ENCODE measurements at regions not wholly inside any gene's neighbourhood (a gene's known extent, or its start where the extent isn't known, plus 50 kb on each side); places are given as distances from the start of the nearest gene placed in this dataset.

DNA sequence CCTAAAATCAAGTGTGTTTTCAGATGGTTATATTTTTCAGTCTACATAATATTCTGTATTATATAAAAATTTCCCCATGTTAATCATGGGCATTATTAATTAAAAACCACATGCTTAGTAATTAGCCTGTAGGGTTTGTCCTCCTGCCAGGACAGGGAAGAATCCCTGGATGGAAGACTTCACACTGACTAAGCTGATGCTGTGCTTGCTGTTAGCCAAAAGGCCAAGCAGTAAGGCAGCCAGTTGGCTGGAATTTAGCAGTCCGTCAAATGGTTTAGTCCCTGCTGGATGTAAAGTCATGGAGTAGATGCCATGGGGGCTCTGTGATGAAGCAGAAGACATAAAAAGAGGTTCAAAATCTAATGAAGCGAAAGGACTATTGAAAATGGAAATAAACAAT is 168.0 kb upstream of the OBI1 start:
- DNase-seq (ENCODE audit: low spot score) (no peak), ATAC-seq (ENCODE audit: low read depth) (no peak)
- H3K4me3 ChIP-seq (ENCODE audit: severe bottlenecking): no peak overlapping the region
- no peaks in the 10 kb centered on the region for H3K4me1 ChIP-seq (ENCODE audit: insufficient read depth, poor library complexity, severe bottlenecking)
- no peaks in the 10 kb centered on the region for H3K27me3 ChIP-seq (ENCODE audit: insufficient read depth, poor library complexity, severe bottlenecking)
- H3K27ac ChIP-seq (ENCODE audit: poor library complexity, severe bottlenecking): no peak overlapping the region
- H3K36me3 ChIP-seq (ENCODE audit: low read depth): no peaks in the 10 kb centered on the region
- TF ChIP-seq, protein P1, sequence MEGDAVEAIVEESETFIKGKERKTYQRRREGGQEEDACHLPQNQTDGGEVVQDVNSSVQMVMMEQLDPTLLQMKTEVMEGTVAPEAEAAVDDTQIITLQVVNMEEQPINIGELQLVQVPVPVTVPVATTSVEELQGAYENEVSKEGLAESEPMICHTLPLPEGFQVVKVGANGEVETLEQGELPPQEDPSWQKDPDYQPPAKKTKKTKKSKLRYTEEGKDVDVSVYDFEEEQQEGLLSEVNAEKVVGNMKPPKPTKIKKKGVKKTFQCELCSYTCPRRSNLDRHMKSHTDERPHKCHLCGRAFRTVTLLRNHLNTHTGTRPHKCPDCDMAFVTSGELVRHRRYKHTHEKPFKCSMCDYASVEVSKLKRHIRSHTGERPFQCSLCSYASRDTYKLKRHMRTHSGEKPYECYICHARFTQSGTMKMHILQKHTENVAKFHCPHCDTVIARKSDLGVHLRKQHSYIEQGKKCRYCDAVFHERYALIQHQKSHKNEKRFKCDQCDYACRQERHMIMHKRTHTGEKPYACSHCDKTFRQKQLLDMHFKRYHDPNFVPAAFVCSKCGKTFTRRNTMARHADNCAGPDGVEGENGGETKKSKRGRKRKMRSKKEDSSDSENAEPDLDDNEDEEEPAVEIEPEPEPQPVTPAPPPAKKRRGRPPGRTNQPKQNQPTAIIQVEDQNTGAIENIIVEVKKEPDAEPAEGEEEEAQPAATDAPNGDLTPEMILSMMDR (IDR thresholded peaks at IDR 0.05; ENCODE audit: poor library complexity, severe bottlenecking): no peak
- H3K9me3 ChIP-seq (ENCODE audit: severe bottlenecking): no peaks in the 10 kb centered on the region

DNA sequence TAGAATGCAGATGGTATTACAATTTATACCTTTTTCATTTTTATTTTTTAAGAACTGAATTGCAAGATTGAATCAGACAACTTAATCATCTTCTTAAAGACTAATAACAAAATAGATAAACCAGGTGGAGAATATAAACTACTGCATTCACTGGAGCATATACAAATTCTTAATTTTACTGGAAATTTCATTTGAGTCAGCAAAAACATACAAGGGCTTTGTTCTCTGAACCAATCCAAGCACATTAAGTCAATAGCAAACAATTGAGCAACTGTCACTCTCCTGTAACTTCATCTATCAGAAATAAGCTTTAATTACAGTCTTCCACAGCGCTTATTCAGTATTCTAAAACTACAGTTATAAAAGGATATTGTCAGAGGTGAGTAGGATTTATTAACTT is 167.4 kb upstream of the OBI1 start:
- no peaks in the 10 kb centered on the region for H3K4me1 ChIP-seq (ENCODE audit: insufficient read depth, poor library complexity, severe bottlenecking)
- H3K27ac ChIP-seq (ENCODE audit: poor library complexity, severe bottlenecking): no peak overlapping the region
- no peaks in the 10 kb centered on the region for H3K27me3 ChIP-seq (ENCODE audit: insufficient read depth, poor library complexity, severe bottlenecking)
- DNase-seq (ENCODE audit: low spot score) (no peak), ATAC-seq (ENCODE audit: low read depth) (no peak)
- H3K36me3 ChIP-seq (ENCODE audit: low read depth): no peaks in the 10 kb centered on the region
- H3K9me3 ChIP-seq (ENCODE audit: severe bottlenecking): no peaks in the 10 kb centered on the region
- H3K4me3 ChIP-seq (ENCODE audit: severe bottlenecking): no peak overlapping the region
- TF ChIP-seq, protein P1 (IDR thresholded peaks at IDR 0.05; ENCODE audit: poor library complexity, severe bottlenecking): no peak

DNA sequence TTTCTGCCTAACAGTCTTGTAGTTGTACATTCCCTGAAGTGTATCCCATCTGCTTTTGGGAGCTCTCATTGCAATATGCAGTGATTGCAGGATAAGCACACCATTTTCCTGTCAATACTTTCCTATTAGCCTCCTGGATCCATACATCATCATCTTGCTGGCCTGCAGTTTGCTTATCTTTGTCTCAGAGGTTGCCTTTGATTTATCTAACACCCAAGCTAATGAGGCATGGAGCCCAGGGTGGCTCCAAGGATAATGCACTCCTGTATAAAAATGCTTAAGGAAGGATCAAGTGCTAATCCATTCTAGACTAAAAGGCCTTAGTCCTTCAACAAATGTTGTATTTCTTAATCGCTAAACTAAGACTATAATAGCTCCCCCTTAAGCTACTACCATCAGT is 161.6 kb upstream of the OBI1 start:
- H3K27ac ChIP-seq (ENCODE audit: poor library complexity, severe bottlenecking): no peak overlapping the region
- ATAC-seq (ENCODE audit: low read depth) (no peak), DNase-seq (ENCODE audit: low spot score) (no peak)
- TF ChIP-seq, protein P1 (IDR thresholded peaks at IDR 0.05; ENCODE audit: poor library complexity, severe bottlenecking): no peak
- H3K36me3 ChIP-seq (ENCODE audit: low read depth): no peaks in the 10 kb centered on the region
- H3K4me1 ChIP-seq (ENCODE audit: insufficient read depth, poor library complexity, severe bottlenecking): no peaks in the 10 kb centered on the region
- no peaks in the 10 kb centered on the region for H3K9me3 ChIP-seq (ENCODE audit: severe bottlenecking)
- H3K27me3 ChIP-seq (ENCODE audit: insufficient read depth, poor library complexity, severe bottlenecking): no peaks in the 10 kb centered on the region
- no peak overlapping the region for H3K4me3 ChIP-seq (ENCODE audit: severe bottlenecking)

DNA sequence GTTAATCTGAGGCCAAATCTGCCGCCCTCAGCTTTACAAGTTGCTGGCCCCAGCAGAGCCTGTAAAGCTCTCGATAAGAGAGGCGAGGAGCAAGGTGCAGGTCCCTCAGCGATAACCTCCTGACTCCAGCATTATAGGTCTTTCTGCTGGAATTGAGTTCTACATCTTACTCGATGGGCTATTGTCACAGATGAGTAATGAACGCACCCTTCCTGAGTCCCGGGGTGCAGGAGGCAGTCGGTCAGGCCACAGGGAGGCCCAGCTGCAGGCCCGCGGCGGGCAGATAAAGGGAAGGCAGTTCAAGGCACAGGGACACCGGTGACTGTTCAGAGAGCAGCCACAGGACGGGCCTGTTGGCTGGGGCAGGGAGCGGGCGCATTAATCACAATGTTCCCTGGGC is 157.6 kb upstream of the OBI1 start:
- ATAC-seq (ENCODE audit: low read depth): no peak
- TF ChIP-seq, protein P1 (IDR thresholded peaks at IDR 0.05; ENCODE audit: poor library complexity, severe bottlenecking): no peak

DNA sequence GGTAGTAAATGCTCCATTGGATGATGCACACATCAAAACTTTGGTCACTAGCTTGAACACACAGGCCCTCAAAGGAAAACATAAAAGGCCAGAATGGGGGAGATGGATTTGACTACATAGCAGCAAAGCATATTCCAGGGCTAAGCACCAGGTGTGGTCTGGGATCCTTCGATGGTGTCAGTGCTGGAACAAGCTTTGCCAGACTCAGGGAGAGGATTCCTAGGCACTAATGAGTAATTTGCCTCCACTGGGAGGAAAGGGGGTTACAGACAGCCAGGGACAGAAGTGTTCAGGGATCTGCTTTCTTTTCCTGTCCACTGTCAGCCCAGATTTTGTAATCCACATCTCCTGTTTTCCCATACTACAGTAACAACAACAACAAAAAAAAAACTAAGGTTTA is 157.2 kb upstream of the OBI1 start:
- Histone ChIP-seq H3K4me1 (ENCODE audit: insufficient read depth, poor library complexity, severe bottlenecking) (no peaks in the 10 kb centered on the region), H3K4me3 (ENCODE audit: severe bottlenecking) (no peak overlapping the region), H3K36me3 (ENCODE audit: low read depth) (no peaks in the 10 kb centered on the region), H3K9me3 (ENCODE audit: severe bottlenecking) (no peaks in the 10 kb centered on the region), H3K27me3 (ENCODE audit: insufficient read depth, poor library complexity, severe bottlenecking) (no peaks in the 10 kb centered on the region), H3K27ac (ENCODE audit: poor library complexity, severe bottlenecking) (no peak overlapping the region)
- DNase-seq (ENCODE audit: low spot score): no peak
- no peak for ATAC-seq (ENCODE audit: low read depth)
- TF ChIP-seq, protein P1 (IDR thresholded peaks at IDR 0.05; ENCODE audit: poor library complexity, severe bottlenecking): no peak

More for the DNA sequence above, 157.6 kb upstream of the OBI1 start:
- no peaks in the 10 kb centered on the region for H3K36me3 ChIP-seq (ENCODE audit: low read depth)
- H3K27me3 ChIP-seq (ENCODE audit: insufficient read depth, poor library complexity, severe bottlenecking): no peaks in the 10 kb centered on the region
- no peak overlapping the region for H3K27ac ChIP-seq (ENCODE audit: poor library complexity, severe bottlenecking)
- no peaks in the 10 kb centered on the region for H3K9me3 ChIP-seq (ENCODE audit: severe bottlenecking)
- no peak for DNase-seq (ENCODE audit: low spot score)
- no peak overlapping the region for H3K4me3 ChIP-seq (ENCODE audit: severe bottlenecking)
- no peaks in the 10 kb centered on the region for H3K4me1 ChIP-seq (ENCODE audit: insufficient read depth, poor library complexity, severe bottlenecking)

All from RWPE2 (cell line).